Esophagus squamous epithelium (tissue), 5 donors: ENCODE measurements at regions not wholly inside any gene's neighbourhood (a gene's known extent, or its start where the extent isn't known, plus 50 kb on each side); places are given as distances from the start of the nearest gene placed in this dataset.

ENCODE experiments used
- DNase-seq: peaks from one replicate; lab custom pipeline; 2025; lab: John Stamatoyannopoulos, UW
- H3K27ac ChIP-seq, 4 donors: fragments of 200-600 bp; sonication (generic); one replicate each; pipeline ENCODE4 v1.5.1; 2016 to 2019; ENCODE audit warnings: mild to moderate bottlenecking in 1 of 4
- H3K27me3 ChIP-seq, 4 donors: fragments of 200-600 bp; sonication (generic); 1 replicate in 3 of 4; 2 replicates in 1 of 4; pipeline versions ENCODE4 v1.5.1 to v1.6.0; 2017 to 2021; ENCODE audit warnings: antibody characterized with exemption in 1 of 4
- H3K36me3 ChIP-seq, 3 donors: fragments of 200-600 bp; sonication (generic); one replicate each; pipeline ENCODE4 v1.5.1; 2016 to 2019
- H3K4me1 ChIP-seq, 3 donors: fragments of 200-600 bp; sonication (generic); one replicate each; pipeline ENCODE4 v1.5.1; 2017 to 2019
- H3K4me3 ChIP-seq, 4 donors: fragments of 200-600 bp; sonication (generic); 1 replicate in 3 of 4; 2 replicates in 1 of 4; pipeline ENCODE4 v1.5.1; 2016 to 2019; ENCODE audit warnings: mild to moderate bottlenecking in 2 of 4, moderate library complexity in 1 of 4
- H3K9me3 ChIP-seq, 3 donors: fragments of 200-600 bp; sonication (generic); one replicate each; pipeline ENCODE4 v1.5.1; 2016 to 2019
- POLR2A ChIP-seq, 4 donors: fragments of 450-650 bp; IDR thresholded peaks; one replicate each; pipeline ENCODE4 v1.6.1; 2017; ENCODE audit warnings: antibody characterized with exemption in 4 of 4, mild to moderate bottlenecking in 4 of 4, moderate library complexity in 3 of 4
- WGBS, 2 donors: methylation state at CpG; one replicate each; pipeline ENCODE4 v1.1.5; 2018; 5-methylcytosine and 5-hydroxymethylcytosine counted together
- intact Hi-C: fragments of 100-400 bp; cut with DNase I; formaldehyde crosslinking; loops from one replicate; pipeline ENCODE4 v1.15.0; 2022
- TF ChIP-seq, protein P1 (sequence below), 6 experiments: fragments of 450-650 bp in 4 of 6; fragments of 200-600 bp in 2 of 6; sonication (generic) in 2 of 6; IDR thresholded peaks; one replicate each; pipeline ENCODE4 v1.5.1; 2016 to 2019; ENCODE audit warnings: antibody characterized with exemption in 6 of 6, mild to moderate bottlenecking in 4 of 6, moderate library complexity in 4 of 6
- donor health status: DM: yes; HTN: yes; CAD: no.

DNA sequence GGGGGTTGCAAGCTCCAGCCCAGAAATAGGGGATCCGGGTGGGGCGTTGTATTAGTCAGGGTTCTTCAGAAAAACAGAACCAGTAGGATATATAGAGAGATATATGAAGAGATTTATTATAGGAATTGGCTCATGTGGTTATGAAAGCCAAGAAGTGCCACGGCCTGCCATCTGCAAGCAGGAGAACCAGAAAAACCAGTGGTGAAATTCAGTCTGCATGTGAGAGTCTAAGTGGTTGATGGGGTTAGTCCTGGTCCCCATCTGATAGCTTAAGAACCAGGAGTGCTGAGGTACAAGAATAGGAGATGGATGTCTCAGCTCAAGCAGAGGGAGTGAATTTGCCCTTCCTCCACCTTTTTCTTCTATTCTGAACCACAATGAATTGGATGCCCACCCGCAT lies 123.4 kb upstream of the APC start:
- DNase-seq, result no peak
- 65 to 69% methylated on average over 3 to 4 of the region's 4 CpGs for WGBS, 2 donors
- TF ChIP-seq, protein P1, sequence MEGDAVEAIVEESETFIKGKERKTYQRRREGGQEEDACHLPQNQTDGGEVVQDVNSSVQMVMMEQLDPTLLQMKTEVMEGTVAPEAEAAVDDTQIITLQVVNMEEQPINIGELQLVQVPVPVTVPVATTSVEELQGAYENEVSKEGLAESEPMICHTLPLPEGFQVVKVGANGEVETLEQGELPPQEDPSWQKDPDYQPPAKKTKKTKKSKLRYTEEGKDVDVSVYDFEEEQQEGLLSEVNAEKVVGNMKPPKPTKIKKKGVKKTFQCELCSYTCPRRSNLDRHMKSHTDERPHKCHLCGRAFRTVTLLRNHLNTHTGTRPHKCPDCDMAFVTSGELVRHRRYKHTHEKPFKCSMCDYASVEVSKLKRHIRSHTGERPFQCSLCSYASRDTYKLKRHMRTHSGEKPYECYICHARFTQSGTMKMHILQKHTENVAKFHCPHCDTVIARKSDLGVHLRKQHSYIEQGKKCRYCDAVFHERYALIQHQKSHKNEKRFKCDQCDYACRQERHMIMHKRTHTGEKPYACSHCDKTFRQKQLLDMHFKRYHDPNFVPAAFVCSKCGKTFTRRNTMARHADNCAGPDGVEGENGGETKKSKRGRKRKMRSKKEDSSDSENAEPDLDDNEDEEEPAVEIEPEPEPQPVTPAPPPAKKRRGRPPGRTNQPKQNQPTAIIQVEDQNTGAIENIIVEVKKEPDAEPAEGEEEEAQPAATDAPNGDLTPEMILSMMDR (IDR thresholded peaks at IDR 0.05), result no peak
- TF ChIP-seq POLR2A (IDR thresholded peaks at IDR 0.05), result no peak
- intact Hi-C loops, result no loop called here
- H3K27me3 ChIP-seq, result no peaks in the 10 kb centered on the region
- peaks cover 0 to 21% (median 0%) of the 10 kb centered on the region in 3 donors for H3K4me1 ChIP-seq
- no peaks in the 10 kb centered on the region for H3K36me3 ChIP-seq
- H3K27ac ChIP-seq, result peak overlapping the region in 1 of 4 donors; percentile 69
- H3K9me3 ChIP-seq, result no peaks in the 10 kb centered on the region
- H3K4me3 ChIP-seq, result no peak overlapping the region

DNA sequence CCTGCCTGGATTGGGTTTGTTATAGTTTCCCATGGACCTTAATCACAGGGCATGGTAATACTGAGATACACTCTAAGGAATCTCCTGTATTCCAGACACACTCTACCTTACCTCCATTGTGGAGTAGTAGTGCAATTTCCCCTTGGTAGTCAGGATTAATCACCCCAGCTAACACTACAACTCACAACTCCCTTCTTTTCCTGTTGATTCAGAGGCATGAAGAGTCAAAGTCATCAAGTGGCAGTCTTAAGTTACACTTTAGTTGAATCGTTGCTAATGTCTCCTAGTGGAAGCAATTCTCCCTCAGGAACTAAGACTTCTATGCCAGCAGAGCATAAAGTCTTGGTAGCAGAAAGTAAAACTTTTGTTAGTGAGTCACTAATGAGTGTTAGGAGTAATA lies 122.7 kb upstream of the APC start:
- Histone ChIP-seq H3K27ac (peak overlapping the region in 1 of 4 donors; percentile 69), H3K27me3 (no peaks in the 10 kb centered on the region), H3K4me1 (peaks cover 0 to 21% (median 0%) of the 10 kb centered on the region in 3 donors), H3K36me3 (no peaks in the 10 kb centered on the region), H3K9me3 (no peaks in the 10 kb centered on the region), H3K4me3 (no peak overlapping the region)
- intact Hi-C loops, result no loop called here
- 30 to 31% methylated on average over 1 of the region's 1 CpG for WGBS, 2 donors
- no peak for DNase-seq
- TF ChIP-seq, protein P1 (IDR thresholded peaks at IDR 0.05), result no peak
- TF ChIP-seq POLR2A (IDR thresholded peaks at IDR 0.05), result no peak

DNA sequence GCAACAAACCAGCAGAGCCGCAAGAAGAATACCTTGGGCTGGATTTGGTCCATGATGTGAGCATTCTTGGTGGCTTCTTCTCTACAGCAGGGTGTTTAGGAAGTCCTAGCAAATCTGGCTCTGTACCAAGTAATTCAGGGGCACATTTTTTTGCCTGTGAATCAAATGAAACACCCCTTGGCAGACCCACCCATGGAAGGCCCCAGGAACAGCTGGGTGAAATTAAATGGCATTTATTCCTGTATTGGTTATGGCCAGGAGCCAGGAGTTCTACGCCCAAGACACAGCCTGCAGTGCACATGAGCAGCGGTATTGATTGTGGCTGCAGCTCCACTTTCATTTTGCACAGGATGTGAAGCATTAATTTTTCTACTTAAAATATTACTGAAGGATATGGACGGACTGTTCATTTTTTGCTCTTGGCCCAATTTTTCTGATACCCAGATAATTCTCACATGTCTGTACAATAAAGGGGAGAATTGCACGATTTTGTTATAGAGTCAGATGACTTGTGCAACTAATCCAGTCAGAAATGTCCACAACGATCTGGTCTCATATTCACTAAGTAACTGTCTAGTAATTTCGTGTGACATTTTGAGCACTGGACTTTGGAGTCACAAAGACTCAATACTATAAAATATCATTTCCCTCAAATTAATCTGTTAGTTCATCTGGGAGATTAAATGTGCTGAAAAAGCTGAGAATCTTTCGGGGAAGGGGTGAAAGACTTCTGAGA lies 120.7 kb upstream of the APC start:
- no peaks in the 10 kb centered on the region for H3K27me3 ChIP-seq
- 59 to 60% methylated on average over 8 of the region's 8 CpGs for WGBS, 2 donors
- DNase-seq, result no peak
- H3K4me3 ChIP-seq, result peak overlapping the region in 1 of 4 donors; percentile 18
- TF ChIP-seq, protein P1 (IDR thresholded peaks at IDR 0.05), result no peak
- TF ChIP-seq POLR2A (IDR thresholded peaks at IDR 0.05), result no peak
- intact Hi-C loops, result no loop called here
- H3K27ac ChIP-seq, result no peak overlapping the region
- peaks cover 0 to 21% (median 0%) of the 10 kb centered on the region in 3 donors for H3K4me1 ChIP-seq
- H3K9me3 ChIP-seq, result no peaks in the 10 kb centered on the region
- H3K36me3 ChIP-seq, result no peaks in the 10 kb centered on the region

DNA sequence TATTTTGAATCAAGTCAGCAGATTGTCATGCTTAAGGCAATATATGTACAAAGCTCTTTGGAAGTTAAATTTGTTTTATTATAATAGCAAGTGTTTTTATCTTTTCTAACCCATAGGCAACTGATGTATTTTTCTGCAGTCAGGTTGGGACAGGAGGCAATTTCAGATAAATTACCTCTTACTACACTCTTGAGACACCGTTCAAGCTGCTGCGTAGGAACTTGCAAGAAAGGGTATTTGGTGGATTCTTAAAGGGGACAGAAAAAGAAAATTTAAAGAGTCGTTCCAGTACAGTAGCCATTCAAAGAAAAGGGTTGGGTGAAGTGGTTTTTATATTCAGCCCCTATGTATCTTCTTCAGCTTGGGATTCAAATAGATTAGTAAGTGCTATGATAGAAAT lies 112.4 kb upstream of the APC start:
- Histone ChIP-seq H3K4me3 (no peak overlapping the region), H3K27me3 (peaks cover 0 to 5% (median 0%) of the 10 kb centered on the region in 4 donors), H3K9me3 (no peaks in the 10 kb centered on the region), H3K27ac (no peak overlapping the region), H3K36me3 (no peaks in the 10 kb centered on the region), H3K4me1 (peaks cover 0 to 4% (median 0%) of the 10 kb centered on the region in 3 donors)
- TF ChIP-seq POLR2A (IDR thresholded peaks at IDR 0.05), result no peak
- TF ChIP-seq, protein P1 (IDR thresholded peaks at IDR 0.05), result no peak
- intact Hi-C loops, result no loop called here
- 35 to 39% methylated on average over 3 of the region's 3 CpGs for WGBS, 2 donors
- no peak for DNase-seq

DNA sequence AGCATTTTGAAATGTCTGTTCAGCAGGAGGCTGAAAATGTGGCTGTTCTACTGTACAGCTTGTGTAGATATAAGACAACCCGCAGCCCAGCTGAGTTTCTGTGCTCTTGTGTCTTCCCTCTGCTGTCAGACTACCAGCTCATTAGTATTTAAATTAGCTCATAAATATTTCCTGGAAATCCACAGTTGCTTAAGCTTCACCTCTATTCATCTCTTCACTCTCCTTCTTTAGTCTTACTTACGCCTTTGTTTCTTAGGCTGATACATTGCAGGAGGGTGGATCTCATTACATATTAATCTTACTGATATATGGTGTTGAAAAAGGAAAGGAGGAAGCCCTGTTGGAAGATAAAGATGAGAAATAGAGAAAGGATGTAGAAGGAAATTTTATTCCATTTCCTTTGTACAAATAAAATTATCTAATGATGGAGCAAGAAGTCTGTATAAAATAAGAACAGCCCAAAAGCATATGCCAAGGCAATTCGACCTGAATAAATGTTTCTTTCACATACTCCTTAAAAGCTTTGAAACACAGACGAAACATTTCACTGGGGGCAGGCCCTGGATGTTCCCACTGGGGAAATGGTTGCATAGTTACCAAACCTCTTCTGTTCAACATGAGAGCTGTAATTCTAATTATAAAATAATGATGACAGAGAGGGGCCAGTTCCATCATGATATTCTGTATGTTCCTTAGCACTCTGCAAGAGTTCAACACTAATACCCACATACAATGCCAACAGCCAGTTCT lies 111.8 kb upstream of the APC start:
- TF ChIP-seq, protein P1 (IDR thresholded peaks at IDR 0.05), result no peak
- no peak for TF ChIP-seq POLR2A (IDR thresholded peaks at IDR 0.05)
- DNase-seq, result no peak
- intact Hi-C loops, result no loop called here
- no peak overlapping the region for H3K27ac ChIP-seq
- peaks cover 0 to 4% (median 0%) of the 10 kb centered on the region in 3 donors for H3K4me1 ChIP-seq
- H3K9me3 ChIP-seq, result no peaks in the 10 kb centered on the region
- H3K4me3 ChIP-seq, result no peak overlapping the region
- 69 to 73% methylated on average over 4 of the region's 4 CpGs for WGBS, 2 donors
- H3K36me3 ChIP-seq, result no peaks in the 10 kb centered on the region
- peaks cover 0 to 5% (median 0%) of the 10 kb centered on the region in 4 donors for H3K27me3 ChIP-seq
